HG03280 (cell line): ENCODE measurements at regions not wholly inside any gene's neighbourhood (a gene's known extent, or its start where the extent isn't known, plus 50 kb on each side); places are given as distances from the start of the nearest gene placed in this dataset.

Source experiments
- ATAC-seq: cut with Tn5 transposase; IDR thresholded peaks from one replicate; pipeline ENCODE4 v1.9.1; 2021; ENCODE audit warnings: mild to moderate bottlenecking, moderate library complexity; ENCODE audit not compliant: unreplicated experiment

GRCh38 chr1:201589186-201589585, 50.3 kb downstream of the NAV1 start:
- no peak for ATAC-seq

DNA sequence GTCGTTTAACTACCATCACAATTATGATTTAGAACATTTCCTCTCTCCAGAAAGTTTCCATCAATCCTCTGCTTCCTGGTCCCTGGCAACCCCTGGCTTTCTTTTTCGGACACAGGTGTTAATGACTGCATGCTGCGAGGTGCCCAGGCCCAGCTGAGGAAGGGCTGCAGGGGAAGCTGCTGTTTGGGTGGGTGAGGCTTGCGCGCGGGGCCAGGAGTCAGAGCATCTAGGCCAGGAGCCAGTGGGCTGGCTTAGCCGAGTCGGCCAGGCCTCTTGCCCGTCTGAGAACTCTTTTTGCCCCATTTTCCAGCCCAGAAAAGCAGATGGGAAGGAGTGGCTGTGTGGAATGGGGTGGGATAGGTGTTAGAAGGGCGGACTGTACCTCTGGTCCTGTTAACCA, 51.5 kb downstream of the NAV1 start:
- no peak for ATAC-seq

DNA sequence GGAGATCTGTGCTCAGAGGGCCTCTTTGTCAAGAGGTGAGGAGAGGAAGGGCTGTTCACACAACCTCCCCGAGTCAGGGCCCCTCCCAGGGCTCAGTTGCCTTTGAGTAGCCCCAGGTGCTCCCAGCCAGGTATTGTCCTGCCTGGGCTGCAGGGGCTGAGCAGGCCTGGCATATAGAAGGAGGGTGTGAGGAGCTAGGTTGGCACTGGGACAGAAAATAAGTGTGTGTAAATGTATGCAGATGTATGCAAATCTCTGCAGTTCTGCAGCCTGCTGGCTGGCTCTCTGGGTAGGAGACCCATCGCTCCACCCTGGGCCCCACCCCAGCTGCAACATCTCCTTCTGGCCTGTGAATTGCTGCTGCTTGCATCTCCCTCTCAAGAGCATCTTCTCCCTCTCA, 52.4 kb downstream of the NAV1 start:
- no peak for ATAC-seq

DNA sequence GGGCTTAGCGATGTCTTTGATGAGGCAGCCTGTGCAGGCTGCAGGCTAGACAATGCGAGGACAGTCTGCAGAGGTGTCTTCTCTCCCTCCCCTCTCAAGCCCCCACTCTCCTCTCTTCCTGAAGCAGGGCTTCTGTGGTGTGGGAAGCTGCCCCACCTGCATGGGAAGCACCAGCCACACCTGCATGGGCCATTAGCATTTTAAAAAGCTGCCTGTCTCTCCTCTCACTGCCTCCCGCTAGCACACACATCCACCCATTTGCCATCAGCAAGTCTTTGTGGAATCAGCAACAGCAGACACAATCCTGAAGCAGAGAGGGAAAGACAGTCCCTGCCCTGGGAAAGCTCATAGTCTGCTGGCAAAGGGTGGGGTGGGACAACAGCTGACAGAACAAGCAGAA, 53.1 kb downstream of the NAV1 start:
- ATAC-seq, result no peak

- ATAC-seq, result no peak
These were observed 54.4 kb downstream of the NAV1 start for GRCh38 chr1:201593200-201593921.

- no peak for ATAC-seq
These were observed 55.8 kb downstream of the NAV1 start for GRCh38 chr1:201594575-201595245.

DNA sequence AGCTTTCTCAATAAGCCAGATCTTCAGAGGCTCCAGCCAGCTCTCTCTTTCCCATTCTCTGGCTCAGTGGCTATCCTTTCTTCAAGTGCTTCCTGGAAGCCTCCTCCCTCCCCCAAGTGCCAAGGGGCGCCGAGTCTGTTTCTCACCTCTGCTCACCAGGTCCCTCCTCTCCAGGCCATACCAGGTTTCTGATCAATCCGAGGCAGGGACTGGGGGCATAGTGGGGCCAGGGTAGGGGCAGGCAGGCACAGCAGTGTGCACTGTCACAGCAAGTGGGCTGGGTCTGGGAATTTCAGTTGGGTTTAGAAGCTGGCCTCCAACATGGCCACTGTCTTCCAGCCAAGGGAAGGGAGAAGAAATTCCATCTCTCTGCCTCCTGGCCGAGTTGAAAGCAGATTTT, 56.5 kb downstream of the NAV1 start:
- ATAC-seq, result no peak

GRCh38 chr1:201596101-201596868, 57.4 kb downstream of the NAV1 start:
- no peak for ATAC-seq

DNA sequence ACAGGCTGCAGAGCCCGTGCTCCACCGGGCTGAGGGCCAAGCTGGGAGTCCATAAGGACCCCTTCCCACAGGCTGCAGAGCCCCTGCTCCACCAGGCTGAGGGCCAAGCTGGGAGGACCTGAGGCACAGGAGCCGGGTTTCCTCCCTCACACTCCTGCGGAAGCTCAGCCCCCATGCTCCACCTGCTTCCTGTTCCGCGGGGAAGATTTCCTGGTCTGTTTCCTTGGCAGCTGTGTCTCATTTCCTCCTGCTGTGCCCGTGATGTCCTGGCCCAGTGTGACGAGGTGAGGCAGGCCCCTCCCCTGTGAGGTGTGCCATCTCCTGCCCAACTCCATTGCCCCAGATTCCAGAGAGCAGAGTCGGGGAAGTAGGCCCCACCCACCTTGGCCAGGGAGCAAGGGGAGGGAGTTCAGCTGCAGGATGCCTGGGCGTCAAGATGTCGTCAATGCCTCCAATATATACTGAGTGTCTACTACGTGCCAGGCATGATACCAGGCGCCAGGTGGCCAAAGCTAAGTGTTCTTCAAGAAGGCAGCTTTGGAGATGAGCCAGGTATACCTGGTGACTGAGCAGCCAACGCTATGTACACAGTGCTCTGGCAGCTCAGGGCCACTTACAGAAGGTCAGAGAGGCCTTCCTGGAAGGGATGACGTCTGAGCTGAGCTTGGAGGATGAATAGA, 58.8 kb downstream of the NAV1 start:
- ATAC-seq, result no peak

GRCh38 chr1:201598396-201598795, 59.5 kb downstream of the NAV1 start:
- no peak for ATAC-seq

GRCh38 chr1:201598973-201599372, 60.0 kb downstream of the NAV1 start:
- ATAC-seq, result no peak

DNA sequence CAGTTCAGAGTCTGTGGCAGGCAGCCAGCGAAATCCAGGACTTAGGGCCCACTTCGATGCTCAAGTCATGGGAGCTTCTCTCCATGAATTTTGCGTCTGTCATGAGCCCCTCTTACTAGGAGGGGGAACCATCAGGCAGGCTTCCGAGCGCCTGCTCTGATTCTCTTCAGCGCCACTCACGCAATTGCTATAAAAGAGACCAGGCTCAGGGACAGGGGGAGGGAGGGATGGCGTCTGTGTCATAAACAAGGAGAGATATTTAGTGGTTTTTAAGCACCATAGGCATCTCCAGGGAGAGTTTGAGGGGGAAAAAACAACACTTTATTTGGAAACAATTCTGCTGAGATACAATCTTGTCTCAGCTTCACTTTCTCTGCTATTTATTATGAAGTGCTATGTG, 60.6 kb downstream of the NAV1 start:
- ATAC-seq, result no peak

DNA sequence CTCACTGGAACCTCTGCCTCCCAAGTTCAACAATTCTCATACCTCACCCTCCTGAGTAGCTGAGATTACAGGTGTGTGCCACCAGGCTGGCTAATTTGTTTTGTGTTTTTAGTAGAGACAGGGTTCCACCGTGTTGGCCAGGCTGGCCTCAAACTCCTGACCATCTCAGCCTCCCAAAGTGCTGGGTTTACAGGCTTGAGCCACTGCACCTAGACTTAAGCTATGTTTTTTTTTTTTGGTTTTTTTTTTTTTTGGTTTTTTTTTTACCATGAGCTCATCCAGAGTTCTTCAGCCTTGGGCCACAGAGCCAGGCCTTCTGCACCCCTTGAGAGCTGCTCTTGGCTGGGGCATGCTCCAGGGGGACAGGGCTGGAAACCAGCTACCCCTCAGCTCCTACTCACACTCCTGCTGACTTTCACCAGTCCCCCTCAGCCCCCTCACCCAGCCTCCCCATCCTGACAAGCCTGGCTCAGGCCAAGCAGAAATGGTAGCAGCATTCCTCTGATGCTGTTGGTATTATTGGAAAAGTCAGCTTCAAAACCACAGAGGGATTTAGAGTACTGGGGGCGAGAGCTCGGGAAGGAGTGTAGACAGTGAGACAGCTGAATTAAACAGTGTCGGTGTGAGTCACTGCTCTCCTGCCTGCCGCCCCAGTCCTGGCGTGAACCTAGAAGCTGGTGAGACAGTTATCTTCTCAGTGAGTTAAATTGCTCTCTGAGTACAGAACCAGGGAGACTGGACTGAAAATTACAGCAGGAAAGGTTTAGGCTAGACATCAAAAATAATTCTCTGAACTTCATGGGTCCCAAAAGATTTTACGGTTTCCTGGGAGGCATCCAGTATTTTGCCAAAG, 63.7 kb downstream of the NAV1 start:
- ATAC-seq, result no peak

DNA sequence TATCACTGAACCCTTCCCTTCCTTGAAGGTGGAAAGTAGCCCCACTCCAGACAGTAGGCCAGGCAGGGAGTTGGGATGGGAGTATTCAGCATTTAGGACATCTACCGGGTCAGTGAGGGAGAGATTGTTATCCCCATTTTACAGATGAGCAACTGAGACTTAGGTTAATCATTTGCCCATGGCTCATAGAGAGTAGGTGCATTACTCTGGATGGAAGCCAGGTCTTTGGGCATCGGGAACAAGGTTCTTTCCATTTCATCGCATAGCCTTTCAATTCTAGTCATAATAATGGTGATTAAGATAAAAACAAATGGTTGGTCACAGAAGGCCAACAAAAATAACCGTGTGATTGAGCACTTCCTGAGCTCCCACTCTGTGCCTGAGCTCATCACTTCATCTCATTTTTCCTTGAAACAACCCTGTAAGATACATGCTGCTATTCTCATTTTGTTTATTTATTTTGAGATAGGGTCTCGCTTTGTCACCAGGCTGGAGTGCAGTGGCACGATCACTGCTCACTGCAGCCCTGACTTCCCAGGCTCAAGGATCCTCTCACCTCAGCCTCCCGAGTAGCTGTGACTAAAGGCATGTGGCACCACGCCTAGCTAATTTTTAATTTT, 64.8 kb downstream of the NAV1 start:
- no peak for ATAC-seq

GRCh38 chr1:201605385-201606010, 66.6 kb downstream of the NAV1 start:
- ATAC-seq, result no peak

DNA sequence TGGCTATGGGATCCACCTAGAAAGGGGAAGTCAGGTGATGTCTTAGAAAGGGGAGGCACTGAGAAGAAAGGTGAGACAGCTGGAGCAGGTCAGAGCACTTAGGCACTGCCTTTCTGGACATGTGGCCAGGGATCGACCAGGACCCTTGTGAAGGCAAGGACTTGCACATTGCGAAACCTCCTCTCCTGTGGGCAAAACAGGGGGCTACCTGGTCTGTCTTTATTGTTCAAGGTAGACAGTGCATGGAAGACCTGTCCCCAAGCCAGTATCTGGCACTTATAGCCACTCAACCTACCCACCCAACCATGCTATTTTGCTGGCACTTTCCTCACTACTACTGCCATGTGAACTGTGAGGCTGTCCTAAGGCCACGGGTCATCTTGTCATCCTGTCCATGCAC, 67.2 kb downstream of the NAV1 start:
- ATAC-seq, result no peak

DNA sequence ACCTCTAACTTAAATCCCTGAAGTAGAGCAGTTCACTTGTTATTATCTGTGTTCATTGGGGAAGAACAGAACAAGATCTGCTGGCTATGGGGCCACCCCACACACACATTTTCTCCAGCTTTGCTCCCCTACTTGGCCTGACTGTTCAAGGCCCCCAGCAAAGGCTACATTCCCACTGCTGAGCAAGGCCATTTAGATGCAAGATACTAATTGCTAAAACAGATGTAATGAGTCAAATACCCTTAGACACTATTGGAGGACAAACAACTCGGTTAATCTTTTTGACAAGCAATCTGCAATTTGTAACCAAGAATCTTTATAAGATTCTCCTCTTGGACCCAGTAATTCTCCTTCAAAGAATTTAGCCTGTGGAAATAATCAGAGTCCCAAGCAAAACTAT, 67.7 kb downstream of the NAV1 start:
- ATAC-seq, result no peak

GRCh38 chr1:201608635-201609395, 69.9 kb downstream of the NAV1 start:
- ATAC-seq, result no peak
